ENCODE measurements at regions not wholly inside any gene's neighbourhood (a gene's known extent, or its start where the extent isn't known, plus 50 kb on each side); places are given as distances from the start of the nearest gene placed in this dataset.

GRCh38 chr2:83894976-83895375 is 564.1 kb downstream of the SUCLG1 start:
- TF ChIP-seq, protein P1, sequence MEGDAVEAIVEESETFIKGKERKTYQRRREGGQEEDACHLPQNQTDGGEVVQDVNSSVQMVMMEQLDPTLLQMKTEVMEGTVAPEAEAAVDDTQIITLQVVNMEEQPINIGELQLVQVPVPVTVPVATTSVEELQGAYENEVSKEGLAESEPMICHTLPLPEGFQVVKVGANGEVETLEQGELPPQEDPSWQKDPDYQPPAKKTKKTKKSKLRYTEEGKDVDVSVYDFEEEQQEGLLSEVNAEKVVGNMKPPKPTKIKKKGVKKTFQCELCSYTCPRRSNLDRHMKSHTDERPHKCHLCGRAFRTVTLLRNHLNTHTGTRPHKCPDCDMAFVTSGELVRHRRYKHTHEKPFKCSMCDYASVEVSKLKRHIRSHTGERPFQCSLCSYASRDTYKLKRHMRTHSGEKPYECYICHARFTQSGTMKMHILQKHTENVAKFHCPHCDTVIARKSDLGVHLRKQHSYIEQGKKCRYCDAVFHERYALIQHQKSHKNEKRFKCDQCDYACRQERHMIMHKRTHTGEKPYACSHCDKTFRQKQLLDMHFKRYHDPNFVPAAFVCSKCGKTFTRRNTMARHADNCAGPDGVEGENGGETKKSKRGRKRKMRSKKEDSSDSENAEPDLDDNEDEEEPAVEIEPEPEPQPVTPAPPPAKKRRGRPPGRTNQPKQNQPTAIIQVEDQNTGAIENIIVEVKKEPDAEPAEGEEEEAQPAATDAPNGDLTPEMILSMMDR (IDR thresholded peaks at IDR 0.05): no peak
- TF ChIP-seq POLR2A (IDR thresholded peaks at IDR 0.05) (no peak), POLR2AphosphoS5 (IDR thresholded peaks at IDR 0.05) (no peak), EP300 (IDR thresholded peaks at IDR 0.05) (no peak)

All from upper lobe of left lung (tissue), 4 donors.